SK-N-SH (cell line): ENCODE measurements at regions not wholly inside any gene's neighbourhood (a gene's known extent, or its start where the extent isn't known, plus 50 kb on each side); places are given as distances from the start of the nearest gene placed in this dataset.

ENCODE experiments used
- CTCF ChIA-PET: fragments of 300-600, 350-600 bp; formaldehyde crosslinking; extraction: SDS; loops from one replicate; lab custom pipeline; 2021; lab: Yijun Ruan, JAX
- POLR2A ChIA-PET: fragments of 350-600 bp; sonication (Branson Sonifier 250); formaldehyde crosslinking; extraction: SDS; loops from one replicate; lab custom pipeline; 2020; ENCODE audit warnings: antibody characterized with exemption, inconsistent platforms; lab: Yijun Ruan, JAX
- DNase-seq: peaks from one replicate; pipeline ENCODE4 v3.0.0; 2012
- H2AFZ ChIP-seq: fragments of 200-600 bp; sonication (generic); 2 replicates; pipeline ENCODE4 v1.8.1; 2016; ENCODE audit warnings: antibody characterized with exemption, mild to moderate bottlenecking, low read depth
- H3F3A ChIP-seq: fragments of 200-600 bp; sonication (generic); replicated peaks from 2 replicates; pipeline ENCODE3; 2016; ENCODE audit warnings: antibody characterized with exemption, mild to moderate bottlenecking; ENCODE audit not compliant: insufficient read depth
- H3K27ac ChIP-seq, 2 experiments: fragments of 200-500 bp in 1 of 2; fragments of 200-600 bp in 1 of 2; sonication (Bioruptor generic) in 1 of 2; sonication (generic), shearing (Covaris generic) in 1 of 2; 2 replicates each; pipeline versions ENCODE4 v1.5.1 to v1.6.1; 2014 to 2016; ENCODE audit warnings: low read depth in 2 of 2, inconsistent platforms in 1 of 2, low read length in 1 of 2, mild to moderate bottlenecking in 1 of 2, mixed read lengths in 1 of 2
- H3K27me3 ChIP-seq: fragments of 200-600 bp; sonication (generic), shearing (Covaris generic); 2 replicates; pipeline ENCODE4 v1.6.1; 2016; ENCODE audit warnings: mixed run types; ENCODE audit not compliant: insufficient read depth
- H3K36me3 ChIP-seq, 2 experiments: fragments of 200-500 bp in 1 of 2; fragments of 200-600 bp in 1 of 2; sonication (Bioruptor generic) in 1 of 2; sonication (generic) in 1 of 2; replicated peaks in 1 of 2; 2 replicates each; pipeline versions ENCODE3 to v1.5.1; 2014 to 2016; ENCODE audit warnings: low read length in 1 of 2, mild to moderate bottlenecking in 1 of 2; ENCODE audit not compliant: insufficient read depth in 2 of 2, control insufficient read depth in 1 of 2
- H3K4me1 ChIP-seq, 2 experiments: fragments of 200-500 bp in 1 of 2; fragments of 200-600 bp in 1 of 2; sonication (Bioruptor generic) in 1 of 2; sonication (generic), shearing (Covaris generic) in 1 of 2; 2 replicates each; pipeline versions ENCODE4 v1.5.1 to v1.6.1; 2014 to 2016; ENCODE audit warnings: low read depth in 1 of 2, low read length in 1 of 2, mixed run types in 1 of 2; ENCODE audit not compliant: insufficient read depth in 2 of 2, control insufficient read depth in 1 of 2
- H3K4me2 ChIP-seq: fragments of 200-600 bp; sonication (generic), shearing (Covaris generic); 2 replicates; pipeline ENCODE4 v1.6.1; 2017; ENCODE audit warnings: mixed run types
- H3K4me3 ChIP-seq, 2 experiments: fragments of 200-500 bp in 1 of 2; fragments of 200-600 bp in 1 of 2; sonication (Bioruptor generic) in 1 of 2; sonication (generic), shearing (Covaris generic) in 1 of 2; 2 replicates each; pipeline versions ENCODE4 v1.5.1 to v1.8.1; 2014 to 2016; ENCODE audit warnings: low read depth in 2 of 2, inconsistent platforms in 1 of 2, low read length in 1 of 2, mild to moderate bottlenecking in 1 of 2, mixed read lengths in 1 of 2, moderate library complexity in 1 of 2
- H3K79me2 ChIP-seq: fragments of 200-600 bp; sonication (generic); 2 replicates; pipeline ENCODE4 v1.8.1; 2017; ENCODE audit warnings: mild to moderate bottlenecking; ENCODE audit not compliant: insufficient read depth
- H3K9ac ChIP-seq: fragments of 200-600 bp; sonication (generic); 2 replicates; pipeline ENCODE4 v1.6.1; 2017; ENCODE audit warnings: mixed run types
- H3K9me2 ChIP-seq: fragments of 200-600 bp; sonication (generic); 2 replicates; pipeline ENCODE4 v1.6.1; 2017; ENCODE audit warnings: mixed run types
- H3K9me3 ChIP-seq: fragments of 200-600 bp; sonication (generic); 2 replicates; pipeline ENCODE4 v1.6.1; 2017; ENCODE audit warnings: mixed run types, mild to moderate bottlenecking, moderate library complexity
- H4K20me1 ChIP-seq: fragments of 200-600 bp; sonication (generic); 2 replicates; pipeline ENCODE4 v1.6.1; 2017; ENCODE audit warnings: mild to moderate bottlenecking, mixed run types; ENCODE audit not compliant: insufficient read depth
- ELF1 ChIP-seq: IDR thresholded peaks from 2 replicates; pipeline ENCODE4 v1.4.0; 2012
- EP300 ChIP-seq, 2 experiments: IDR thresholded peaks; 2 replicates each; pipeline versions ENCODE4 v1.4.0 to v1.6.1; 2012; ENCODE audit warnings: borderline replicate concordance in 1 of 2, low read depth in 1 of 2, low read length in 1 of 2
- FOSL2 ChIP-seq: IDR thresholded peaks from 2 replicates; pipeline ENCODE4 v1.4.0; 2012; ENCODE audit warnings: low read depth, mild to moderate bottlenecking, moderate library complexity, borderline replicate concordance
- GABPA ChIP-seq: IDR thresholded peaks from 2 replicates; pipeline ENCODE4 v1.4.0; 2012; ENCODE audit warnings: low read depth, mild to moderate bottlenecking
- NRF1 ChIP-seq: IDR thresholded peaks from 2 replicates; pipeline ENCODE4 v1.6.1; 2012; ENCODE audit warnings: low read depth, mild to moderate bottlenecking, low read length
- POLR2AphosphoS5 ChIP-seq: IDR thresholded peaks from 2 replicates; pipeline ENCODE4 v1.6.1; 2012; ENCODE audit warnings: low read depth, low read length
- RCOR1 ChIP-seq: fragments of 150-350 bp; IDR thresholded peaks from 2 replicates; pipeline ENCODE4 v1.6.1; 2017; ENCODE audit warnings: antibody characterized with exemption, low read length
- RXRA ChIP-seq: IDR thresholded peaks from 2 replicates; pipeline ENCODE4 v1.4.0; 2012; ENCODE audit warnings: low read depth, mild to moderate bottlenecking, borderline replicate concordance
- SIN3A ChIP-seq: IDR thresholded peaks from 2 replicates; pipeline ENCODE4 v1.6.1; 2012; ENCODE audit warnings: low read depth, mild to moderate bottlenecking, low read length, moderate library complexity, borderline replicate concordance
- WGBS: methylation state at CpG from one replicate; pipeline ENCODE4 v1.1.6; 2017; ENCODE audit warnings: low lambda C conversion rate; 5-methylcytosine and 5-hydroxymethylcytosine counted together
- TF ChIP-seq, protein P1 (sequence below): IDR thresholded peaks from 2 replicates; pipeline ENCODE4 v1.4.0; 2012; ENCODE audit warnings: low read depth
- TF ChIP-seq, protein P2 (sequence below): fragments of 200-600 bp; sonication (generic); IDR thresholded peaks from 2 replicates; pipeline ENCODE4 v1.6.1; 2017; ENCODE audit warnings: antibody characterized with exemption, mild to moderate bottlenecking, moderate library complexity
- TF ChIP-seq, protein P3 (sequence below): IDR thresholded peaks from 2 replicates; pipeline ENCODE4; 2012

DNA sequence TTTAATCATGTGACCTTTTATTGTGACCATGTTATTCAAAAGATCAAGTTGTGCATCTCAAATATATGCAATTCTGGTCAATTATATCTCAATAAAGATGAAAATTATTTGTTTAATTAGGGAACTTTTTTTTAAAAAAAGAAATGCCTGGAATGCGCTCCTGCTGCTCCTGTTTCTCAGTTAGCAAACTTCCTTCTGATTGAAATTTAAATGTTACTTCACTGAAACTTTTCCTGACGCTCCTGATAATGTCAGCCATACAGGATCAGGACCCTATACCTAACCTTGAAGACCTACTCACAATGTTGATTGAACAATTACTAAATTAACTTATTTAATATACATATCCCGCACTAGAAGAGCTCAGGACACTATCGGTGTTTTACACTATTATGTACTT, 190.4 kb downstream of the MACC1 start:
- POLR2A ChIA-PET: no interaction called here
- Histone ChIP-seq H2AFZ (no peak overlapping the region), H3K4me2 (no peak overlapping the region), H3K36me3 (no peaks in the 10 kb centered on the region), H3K79me2 (no peaks in the 10 kb centered on the region), H3F3A (peaks cover 4% of the 10 kb centered on the region), H3K9me3 (no peaks in the 10 kb centered on the region), H3K9ac (no peak overlapping the region), H4K20me1 (no peaks in the 10 kb centered on the region), H3K27me3 (no peaks in the 10 kb centered on the region), H3K9me2 (no peaks in the 10 kb centered on the region), H3K4me1 (peaks cover 0 to 7% of the 10 kb centered on the region in 2 experiments; a peak in 1 of 4 replicates), H3K27ac (no peak overlapping the region), H3K4me3 (no peak overlapping the region)
- 41% methylated on average over 4 of the region's 4 CpGs for WGBS
- TF ChIP-seq, protein P1, sequence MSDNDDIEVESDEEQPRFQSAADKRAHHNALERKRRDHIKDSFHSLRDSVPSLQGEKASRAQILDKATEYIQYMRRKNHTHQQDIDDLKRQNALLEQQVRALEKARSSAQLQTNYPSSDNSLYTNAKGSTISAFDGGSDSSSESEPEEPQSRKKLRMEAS: no peak
- TF ChIP-seq ELF1 (no peak), NRF1 (no peak), RCOR1 (no peak), POLR2AphosphoS5 (no peak), SIN3A (no peak), FOSL2 (no peak), RXRA (no peak), GABPA (no peak)
- TF ChIP-seq, protein P2, sequence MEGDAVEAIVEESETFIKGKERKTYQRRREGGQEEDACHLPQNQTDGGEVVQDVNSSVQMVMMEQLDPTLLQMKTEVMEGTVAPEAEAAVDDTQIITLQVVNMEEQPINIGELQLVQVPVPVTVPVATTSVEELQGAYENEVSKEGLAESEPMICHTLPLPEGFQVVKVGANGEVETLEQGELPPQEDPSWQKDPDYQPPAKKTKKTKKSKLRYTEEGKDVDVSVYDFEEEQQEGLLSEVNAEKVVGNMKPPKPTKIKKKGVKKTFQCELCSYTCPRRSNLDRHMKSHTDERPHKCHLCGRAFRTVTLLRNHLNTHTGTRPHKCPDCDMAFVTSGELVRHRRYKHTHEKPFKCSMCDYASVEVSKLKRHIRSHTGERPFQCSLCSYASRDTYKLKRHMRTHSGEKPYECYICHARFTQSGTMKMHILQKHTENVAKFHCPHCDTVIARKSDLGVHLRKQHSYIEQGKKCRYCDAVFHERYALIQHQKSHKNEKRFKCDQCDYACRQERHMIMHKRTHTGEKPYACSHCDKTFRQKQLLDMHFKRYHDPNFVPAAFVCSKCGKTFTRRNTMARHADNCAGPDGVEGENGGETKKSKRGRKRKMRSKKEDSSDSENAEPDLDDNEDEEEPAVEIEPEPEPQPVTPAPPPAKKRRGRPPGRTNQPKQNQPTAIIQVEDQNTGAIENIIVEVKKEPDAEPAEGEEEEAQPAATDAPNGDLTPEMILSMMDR: no peak
- TF ChIP-seq, protein P3, sequence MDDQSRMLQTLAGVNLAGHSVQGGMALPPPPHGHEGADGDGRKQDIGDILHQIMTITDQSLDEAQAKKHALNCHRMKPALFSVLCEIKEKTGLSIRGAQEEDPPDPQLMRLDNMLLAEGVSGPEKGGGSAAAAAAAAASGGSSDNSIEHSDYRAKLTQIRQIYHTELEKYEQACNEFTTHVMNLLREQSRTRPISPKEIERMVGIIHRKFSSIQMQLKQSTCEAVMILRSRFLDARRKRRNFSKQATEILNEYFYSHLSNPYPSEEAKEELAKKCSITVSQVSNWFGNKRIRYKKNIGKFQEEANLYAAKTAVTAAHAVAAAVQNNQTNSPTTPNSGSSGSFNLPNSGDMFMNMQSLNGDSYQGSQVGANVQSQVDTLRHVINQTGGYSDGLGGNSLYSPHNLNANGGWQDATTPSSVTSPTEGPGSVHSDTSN: no peak
- CTCF ChIA-PET: no interaction called here
- no peak for DNase-seq

DNA sequence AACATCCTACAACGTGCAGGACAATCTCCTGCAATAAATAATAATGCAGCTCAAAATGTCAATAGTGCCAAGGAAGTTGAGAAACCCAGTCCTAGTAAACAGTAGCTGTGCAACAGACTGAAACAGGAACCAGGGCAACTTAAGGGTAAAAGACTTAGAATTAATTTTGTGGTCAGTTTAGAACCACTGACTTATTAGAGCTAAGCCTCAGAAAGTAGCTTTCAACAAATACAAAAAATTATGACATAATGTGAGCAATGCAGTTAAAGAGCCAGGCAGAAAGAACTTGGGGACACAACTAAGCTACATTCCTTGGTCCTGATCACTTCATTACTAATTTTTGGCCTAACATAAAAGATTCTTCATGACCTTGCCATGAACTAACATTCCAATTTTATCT, 195.4 kb downstream of the MACC1 start:
- no peaks in the 10 kb centered on the region for H3K9me3 ChIP-seq
- no peak overlapping the region for H3K9ac ChIP-seq
- no peak for DNase-seq
- no peak overlapping the region for H3K4me2 ChIP-seq
- ChIA-PET POLR2A (no interaction called here), CTCF (interaction anchor here (1.1 kb wide), 1 partner anchor 9 kb away, joined by 3 read pairs; no protein-coding TSS in a partner anchor)
- no peaks in the 10 kb centered on the region for H4K20me1 ChIP-seq
- no peaks in the 10 kb centered on the region for H3K4me1 ChIP-seq
- H3F3A ChIP-seq: no peaks in the 10 kb centered on the region
- TF ChIP-seq EP300 (IDR thresholded peaks at IDR 0.05; ENCODE audit: borderline replicate concordance in 1 of 2, low read depth in 1 of 2, low read length in 1 of 2): no peak
- H3K9me2 ChIP-seq: no peaks in the 10 kb centered on the region
- H3K79me2 ChIP-seq: no peaks in the 10 kb centered on the region
- H3K36me3 ChIP-seq: no peaks in the 10 kb centered on the region
- H3K4me3 ChIP-seq: no peak overlapping the region
- H3K27ac ChIP-seq: no peak overlapping the region
- WGBS: 0% methylated on average over 1 of the region's 1 CpG
- no peaks in the 10 kb centered on the region for H3K27me3 ChIP-seq
- no peak overlapping the region for H2AFZ ChIP-seq
